Frontal cortex (tissue), 3 donors: ENCODE measurements at regions not wholly inside any gene's neighbourhood (a gene's known extent, or its start where the extent isn't known, plus 50 kb on each side); places are given as distances from the start of the nearest gene placed in this dataset.
"Not testable (repeated sequence)": the region's sequence is repeated elsewhere in the genome, so short reads cannot be mapped to it uniquely, and the experiment has no call there.

Experiments
- DNase-seq, 2 donors: peaks; one replicate each; pipeline ENCODE4 v3.0.0; 2012; ENCODE audit warnings: low spot score in 2 of 2
- FAIRE-seq: peaks from 2 replicates; lab custom pipeline; 2012; peaks lifted over from hg19 to GRCh38; lab: Jason Lieb, UNC
- donor health status: control.
- donor health status: control.
- donor health status: control.

DNA sequence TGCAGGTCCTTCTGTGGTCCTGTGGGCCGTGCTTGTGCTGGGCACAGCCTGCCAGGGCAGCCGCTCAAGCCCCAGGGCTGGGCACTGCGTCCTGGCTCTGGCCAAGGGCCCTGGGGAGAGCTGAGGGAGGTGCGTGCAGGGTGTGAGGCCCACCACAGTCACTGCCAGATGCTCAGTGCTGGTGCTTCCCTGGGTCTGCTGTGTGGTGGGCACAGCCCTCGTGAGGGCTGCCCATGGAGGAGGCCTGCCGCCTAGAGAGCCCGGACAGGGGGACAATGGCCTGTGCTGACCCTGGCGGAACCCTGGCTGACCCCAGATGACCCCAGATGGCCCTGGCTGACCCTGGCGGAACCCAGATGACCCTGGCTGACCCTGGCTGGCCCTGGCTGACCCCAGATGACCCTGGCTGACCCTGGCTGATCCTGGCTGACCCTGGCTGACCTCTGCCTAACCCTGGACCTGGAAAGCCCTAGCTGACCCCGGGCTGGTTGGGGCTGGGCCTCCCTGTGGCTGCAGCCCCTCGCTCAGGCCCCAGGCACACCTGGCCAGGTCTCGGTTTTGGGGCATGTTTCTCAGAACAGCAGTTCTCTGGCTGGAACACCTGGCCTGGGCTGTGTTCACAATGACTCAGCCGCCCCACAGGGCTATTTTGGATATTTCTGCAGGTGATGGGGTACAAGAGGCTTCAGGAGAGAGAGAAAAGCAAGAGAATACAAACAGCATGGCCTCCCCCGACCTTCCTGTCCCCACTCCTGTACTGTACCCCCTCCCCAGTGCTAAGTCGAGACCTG, 55.4 kb downstream of the TMEM121 start:
- no peak for DNase-seq
- FAIRE-seq = no peak

GRCh38 chr14:105582639-105583038, 56.3 kb downstream of the TMEM121 start:
- DNase-seq = no peak
- FAIRE-seq = no peak

DNA sequence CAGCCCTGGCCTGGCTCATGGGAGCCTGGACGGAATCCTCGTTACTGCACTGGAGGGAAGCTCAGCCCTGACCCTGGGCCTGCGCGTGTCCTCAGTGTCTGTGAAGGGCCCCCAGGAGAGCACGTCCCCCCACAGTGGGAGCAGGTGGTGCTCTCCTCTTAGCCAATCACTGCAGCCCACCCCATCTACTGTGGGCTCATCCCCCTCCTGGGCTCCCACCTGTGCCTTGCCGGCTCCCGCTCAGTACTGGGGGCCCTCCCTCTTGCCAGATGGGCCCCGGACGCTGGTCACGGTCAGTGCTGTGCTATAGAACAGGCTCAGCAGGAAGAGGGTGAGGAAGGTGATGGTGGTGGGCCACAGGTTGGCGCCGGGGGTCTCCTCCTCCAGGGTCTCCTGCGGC, 57.5 kb downstream of the TMEM121 start:
- FAIRE-seq, DNase-seq: not testable (repeated sequence)

DNA sequence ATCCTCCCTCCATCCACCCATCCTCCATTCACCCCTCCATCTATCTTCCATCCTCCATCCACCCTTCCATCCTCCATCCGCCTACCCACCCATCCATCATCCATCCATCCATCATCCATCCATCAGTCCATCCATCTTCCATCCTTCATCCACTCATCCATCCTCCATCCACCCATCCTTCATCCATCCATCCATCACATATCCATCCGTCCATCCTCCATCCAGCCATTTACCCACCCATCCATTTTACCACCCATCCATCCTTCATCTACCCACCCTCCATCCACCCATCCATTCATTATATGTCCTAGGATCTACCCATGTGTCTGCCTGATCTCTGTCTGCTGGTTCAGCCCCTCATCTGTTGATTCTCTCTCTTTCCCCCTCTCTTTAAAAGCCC, 58.9 kb downstream of the TMEM121 start:
- not testable (repeated sequence) for DNase-seq

GRCh38 chr14:105585722-105586121, 59.3 kb downstream of the TMEM121 start:
- FAIRE-seq, DNase-seq: not testable (repeated sequence)

More for the DNA sequence above, 58.9 kb downstream of the TMEM121 start:
- FAIRE-seq = not testable (repeated sequence)

- FAIRE-seq, DNase-seq: not testable (repeated sequence)
Measured at GRCh38 chr14:105586144-105586872, 59.9 kb downstream of the TMEM121 start.

DNA sequence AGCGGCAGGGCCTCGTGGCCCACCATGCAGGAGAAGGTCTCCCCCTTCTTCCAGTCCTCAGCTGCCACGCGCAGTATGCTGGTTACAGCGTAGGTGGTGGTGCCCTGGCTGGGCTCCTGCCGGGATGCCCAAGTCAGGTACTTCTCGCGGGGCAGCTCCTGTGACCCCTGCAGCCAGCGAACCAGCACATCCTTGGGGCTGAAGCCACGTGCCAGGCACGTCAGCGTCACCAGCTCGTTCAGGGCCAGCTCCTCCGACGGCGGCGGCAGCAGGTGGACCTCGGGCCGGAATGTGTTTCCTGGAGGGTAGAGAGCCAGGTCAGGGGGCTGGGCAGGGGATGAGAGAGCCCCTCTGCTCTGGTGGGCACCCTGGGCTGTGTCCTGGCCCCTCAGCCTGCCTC, 60.7 kb downstream of the TMEM121 start:
- not testable (repeated sequence) for FAIRE-seq, DNase-seq

- not testable (repeated sequence) for FAIRE-seq, DNase-seq
Measured at GRCh38 chr14:105587482-105588235, 61.3 kb downstream of the TMEM121 start.

DNA sequence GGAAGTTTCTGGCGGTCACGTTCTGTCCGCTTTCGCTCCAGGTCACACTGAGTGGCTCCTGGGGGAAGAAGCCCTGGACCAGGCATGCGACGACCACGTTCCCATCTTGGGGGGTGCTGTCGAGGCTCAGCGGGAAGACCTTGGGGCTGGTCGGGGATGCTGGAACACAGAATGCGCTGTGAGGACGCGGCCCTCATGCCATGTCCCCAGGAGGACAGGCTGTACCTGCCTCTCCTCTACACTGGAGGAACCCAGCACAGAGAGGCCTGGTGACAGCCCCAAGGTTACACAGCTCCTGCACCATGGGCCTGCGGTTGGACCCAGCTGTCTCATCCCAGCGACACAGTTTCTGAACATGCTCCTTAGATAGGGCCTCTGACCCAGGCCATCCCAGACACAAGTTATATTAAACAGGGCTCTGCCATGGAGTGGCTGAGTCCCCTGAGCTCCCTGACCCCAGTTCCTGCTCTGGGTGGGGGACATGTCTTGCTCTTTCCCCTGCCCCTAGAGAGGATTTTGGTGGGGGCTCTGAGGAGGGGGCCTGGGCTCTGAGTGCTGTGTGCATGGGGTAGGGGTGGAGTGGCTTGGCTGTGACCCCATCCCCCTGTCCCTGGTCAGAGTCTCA, 62.0 kb downstream of the TMEM121 start:
- no peak for DNase-seq
- FAIRE-seq = no peak

GRCh38 chr14:105589161-105589925, 63.0 kb downstream of the TMEM121 start:
- DNase-seq = no peak

GRCh38 chr14:105589926-105590185, 63.5 kb downstream of the TMEM121 start:
- DNase-seq, FAIRE-seq: not testable (repeated sequence)

More at GRCh38 chr14:105589161-105589925, 63.0 kb downstream of the TMEM121 start:
- no peak for FAIRE-seq

GRCh38 chr14:105591052-105591451, 64.7 kb downstream of the TMEM121 start:
- FAIRE-seq = no peak
- no peak for DNase-seq

- FAIRE-seq, DNase-seq: not testable (repeated sequence)
Measured at GRCh38 chr14:105591792-105592341, 65.5 kb downstream of the TMEM121 start.

DNA sequence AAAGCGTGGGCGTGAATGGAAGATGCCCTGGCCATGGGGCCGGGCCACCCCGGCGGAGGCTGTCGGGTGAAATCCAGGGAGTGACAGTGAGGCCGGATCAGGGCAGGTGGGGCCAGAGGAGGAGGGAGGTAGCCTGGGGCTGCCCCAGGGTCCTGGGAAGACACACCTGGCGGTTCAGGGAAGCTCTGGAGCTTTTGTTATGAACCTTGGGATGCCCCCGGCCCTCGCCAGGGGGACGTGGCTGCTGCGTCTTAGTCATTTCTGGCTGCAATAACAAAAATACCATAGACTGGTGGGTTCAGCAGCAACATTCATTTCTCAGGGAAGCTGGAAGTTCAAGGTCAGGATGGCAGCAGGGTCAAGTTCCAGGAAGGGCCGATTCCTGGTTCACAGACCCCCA, 66.3 kb downstream of the TMEM121 start:
- not testable (repeated sequence) for DNase-seq, FAIRE-seq

- FAIRE-seq, DNase-seq: not testable (repeated sequence)
Measured at GRCh38 chr14:105595346-105595745, 69.0 kb downstream of the TMEM121 start.

DNA sequence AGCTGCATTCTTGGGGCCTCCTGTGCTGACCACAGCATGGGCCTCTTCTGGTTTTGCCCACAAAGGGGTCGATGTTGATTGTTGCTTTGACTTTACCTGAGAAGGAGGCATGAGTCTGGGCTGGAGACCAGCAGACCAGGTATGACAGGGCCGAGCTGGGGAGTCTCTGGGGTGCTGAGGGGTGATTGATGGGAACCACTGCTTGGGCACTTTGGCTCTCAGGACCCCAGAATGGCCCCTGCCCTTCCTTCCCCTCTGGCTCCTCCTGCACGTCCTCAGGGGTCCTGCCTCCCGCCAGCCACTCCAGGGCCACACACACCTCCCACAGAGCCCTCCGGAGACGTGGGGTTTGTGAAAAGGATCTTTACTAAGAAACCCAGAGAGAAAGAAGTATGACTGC, 70.0 kb downstream of the TMEM121 start:
- not testable (repeated sequence) for DNase-seq

GRCh38 chr14:105598040-105598763, 71.8 kb downstream of the TMEM121 start:
- not testable (repeated sequence) for FAIRE-seq, DNase-seq

More for the DNA sequence above, 70.0 kb downstream of the TMEM121 start:
- FAIRE-seq = not testable (repeated sequence)

- FAIRE-seq, DNase-seq: not testable (repeated sequence)
Measured at GRCh38 chr14:105598925-105599586, 72.7 kb downstream of the TMEM121 start.
